AG04450 (cell line): ENCODE measurements at regions not wholly inside any gene's neighbourhood (a gene's known extent, or its start where the extent isn't known, plus 50 kb on each side); places are given as distances from the start of the nearest gene placed in this dataset.

Experiments used
- CTCF ChIA-PET: fragments of 300-600, 350-600 bp; formaldehyde crosslinking; extraction: SDS; loops from one replicate; lab custom pipeline; 2022; ENCODE audit warnings: antibody characterized with exemption, inconsistent platforms; lab: Charles Lee
- POLR2A ChIA-PET: fragments of 350-600 bp; formaldehyde crosslinking; extraction: SDS; loops from one replicate; lab custom pipeline; 2021; ENCODE audit warnings: antibody characterized with exemption, inconsistent platforms; lab: Yijun Ruan, JAX
- DNase-seq: peaks from one replicate; pipeline ENCODE4 v3.0.0-alpha.2; 2011; ENCODE audit warnings: low read depth, low spot score
- H3K27ac ChIP-seq: one replicate; pipeline ENCODE4 v1.5.1; 2012; ENCODE audit warnings: low read depth, low read length, control low read depth
- H3K27me3 ChIP-seq: one replicate; pipeline ENCODE4 v1.6.0; 2012; ENCODE audit warnings: low read length; ENCODE audit not compliant: control insufficient read depth, insufficient read depth
- H3K4me3 ChIP-seq: 2 replicates; pipeline ENCODE4 v1.5.1; 2011; ENCODE audit warnings: mild to moderate bottlenecking, low read depth, low read length, control low read depth
- H3K9me3 ChIP-seq: 2 replicates; pipeline ENCODE4 v1.5.1; 2012; ENCODE audit warnings: low read length; ENCODE audit not compliant: control insufficient read depth, insufficient read depth
- CTCF ChIP-seq: IDR thresholded peaks from 2 replicates; pipeline ENCODE4 v1.5.1; 2011; ENCODE audit warnings: low read depth, low read length, control low read depth, inconsistent platforms

GRCh38 chr6:150548330-150548729, 51.4 kb upstream of the PLEKHG1 start:
- no peak for TF ChIP-seq CTCF
- peaks cover 3% of the 10 kb centered on the region for H3K27me3 ChIP-seq
- CTCF ChIA-PET, result no interaction called here

GRCh38 chr6:150549007-150549406, 50.7 kb upstream of the PLEKHG1 start:
- Histone ChIP-seq H3K27me3 (peaks cover 3% of the 10 kb centered on the region), H3K9me3 (no peaks in the 10 kb centered on the region), H3K4me3 (no peak overlapping the region), H3K27ac (no peak overlapping the region)
- ChIA-PET POLR2A (no interaction called here), CTCF (no interaction called here)
- no peak for DNase-seq
- no peak for TF ChIP-seq CTCF

More at GRCh38 chr6:150548330-150548729, 51.4 kb upstream of the PLEKHG1 start:
- Histone ChIP-seq H3K4me3 (no peak overlapping the region), H3K27ac (no peak overlapping the region), H3K9me3 (no peaks in the 10 kb centered on the region)
- no peak for DNase-seq
- POLR2A ChIA-PET, result no interaction called here

GRCh38 chr6:150549674-150550101, 50.0 kb upstream of the PLEKHG1 start:
- no peak overlapping the region for H3K4me3 ChIP-seq
- ChIA-PET CTCF (no interaction called here), POLR2A (no interaction called here)
- TF ChIP-seq CTCF, result no peak
- DNase-seq, result no peak
- no peaks in the 10 kb centered on the region for H3K9me3 ChIP-seq
- H3K27ac ChIP-seq, result no peak overlapping the region
- H3K27me3 ChIP-seq, result peaks cover 3% of the 10 kb centered on the region
